WI38 (cell line): ENCODE measurements at regions not wholly inside any gene's neighbourhood (a gene's known extent, or its start where the extent isn't known, plus 50 kb on each side); places are given as distances from the start of the nearest gene placed in this dataset.

Experiments
- H3K4me3 ChIP-seq: 2 replicates; pipeline ENCODE4 v1.5.1; 2011; ENCODE audit warnings: low read depth, mild to moderate bottlenecking, control low read depth, low read length
- CTCF ChIP-seq: IDR thresholded peaks from 2 replicates; pipeline ENCODE4 v1.5.1; 2012; ENCODE audit warnings: low read depth, mild to moderate bottlenecking, control low read depth, low read length

DNA sequence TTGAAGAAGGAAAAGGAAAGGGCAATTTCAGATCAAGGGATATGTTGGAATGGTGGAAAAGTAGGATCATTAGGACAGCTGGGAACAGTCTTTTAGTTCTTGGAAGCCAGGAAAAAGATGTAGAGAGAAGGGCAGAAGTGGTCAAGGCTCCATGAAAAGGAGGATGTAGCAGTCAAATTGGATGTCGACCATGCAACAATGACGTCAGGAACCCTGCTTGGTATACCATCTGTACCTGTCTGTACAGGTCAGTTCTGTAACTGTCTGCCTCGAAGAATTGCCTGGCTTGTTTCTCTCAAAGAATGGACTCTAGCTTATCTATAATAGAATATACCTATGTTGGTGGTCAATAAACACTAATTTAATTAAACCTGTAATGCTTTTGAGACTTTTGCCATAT lies 157.8 kb upstream of the SGO1 start:
- no peak overlapping the region for H3K4me3 ChIP-seq
- no peak for TF ChIP-seq CTCF

- H3K4me3 ChIP-seq: no peak overlapping the region
- TF ChIP-seq CTCF: peak; percentile 44; the same call in 1 of the 2 replicates
Measured at GRCh38 chr3:20340324-20340928, 154.4 kb upstream of the SGO1 start.

- no peak overlapping the region for H3K4me3 ChIP-seq
- TF ChIP-seq CTCF: no peak
Measured at GRCh38 chr3:20336572-20336971, 150.6 kb upstream of the SGO1 start.

DNA sequence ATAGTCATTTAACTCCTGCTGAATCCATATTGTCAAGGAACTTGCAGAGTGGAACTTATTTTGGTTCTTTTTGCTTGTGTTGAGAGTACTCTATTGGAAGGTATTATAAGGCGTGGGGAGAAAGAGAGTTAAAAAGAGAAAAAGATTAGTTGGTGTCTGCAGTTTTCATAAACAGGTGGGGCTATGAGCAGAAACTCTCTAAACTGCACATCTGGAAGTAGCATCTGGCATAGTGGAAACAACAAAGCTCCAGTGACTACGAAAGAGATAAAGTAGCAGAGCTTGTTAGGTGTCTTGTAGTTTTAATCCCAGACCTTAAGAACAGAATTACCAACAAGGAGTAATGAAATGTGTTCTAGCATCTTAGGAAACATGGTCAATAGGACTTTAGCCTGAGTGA lies 148.8 kb upstream of the SGO1 start:
- no peak overlapping the region for H3K4me3 ChIP-seq
- TF ChIP-seq CTCF: no peak

DNA sequence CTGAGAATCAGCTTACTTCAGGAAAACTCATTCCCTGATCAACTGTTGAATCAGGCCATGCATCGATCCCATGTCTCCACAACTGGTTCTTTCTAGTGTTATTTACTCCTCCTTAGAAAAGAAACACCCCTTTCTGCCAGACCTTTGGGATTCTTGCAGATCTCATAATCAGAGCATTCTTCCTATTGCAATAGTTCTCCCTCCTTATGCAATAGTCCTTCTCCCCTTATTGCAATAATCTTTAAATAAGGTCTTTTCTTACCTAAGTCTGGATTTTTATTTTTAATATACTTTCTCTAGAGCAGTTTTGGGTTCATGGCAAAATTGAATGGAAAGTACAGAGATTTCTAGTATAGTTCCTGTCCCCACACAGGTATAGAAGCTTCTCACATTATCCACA lies 141.9 kb upstream of the SGO1 start:
- no peak overlapping the region for H3K4me3 ChIP-seq
- no peak for TF ChIP-seq CTCF

DNA sequence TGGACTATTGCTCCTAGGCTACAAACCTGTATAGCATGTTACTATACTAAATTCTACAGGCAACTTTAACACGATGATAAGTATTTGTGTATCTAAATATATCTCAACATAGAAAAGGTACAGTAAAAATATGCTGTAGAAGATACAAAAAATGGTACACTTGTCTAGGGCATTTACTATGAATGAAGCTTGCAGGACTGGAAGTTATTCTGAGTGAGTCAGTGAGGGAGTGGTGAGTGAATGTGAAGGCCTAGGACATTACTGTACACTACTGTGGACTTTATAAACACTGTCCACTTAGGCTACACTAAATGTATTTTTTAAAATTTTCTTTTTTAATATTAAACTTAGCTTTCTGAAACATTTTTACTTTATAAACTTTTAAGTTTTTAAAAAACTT lies 140.5 kb upstream of the SGO1 start:
- H3K4me3 ChIP-seq: no peak overlapping the region
- no peak for TF ChIP-seq CTCF

DNA sequence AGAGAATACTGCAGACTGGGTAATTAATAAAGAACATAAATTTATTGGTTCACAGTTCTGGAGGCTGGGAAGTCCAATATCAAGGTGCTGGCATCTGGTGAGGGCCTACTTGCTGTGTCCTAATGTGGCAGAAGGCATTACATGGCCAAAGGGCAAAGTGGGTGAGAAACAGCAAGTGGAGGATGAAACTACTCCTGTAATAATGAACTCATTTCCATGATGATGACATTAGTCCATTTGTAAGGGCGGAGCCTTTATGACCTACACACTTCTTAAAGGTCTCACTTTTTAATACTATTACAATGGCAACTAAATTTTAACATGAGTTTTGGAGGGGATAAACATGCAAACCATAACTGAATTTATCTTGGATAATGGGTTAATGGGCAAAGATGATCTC lies 139.6 kb upstream of the SGO1 start:
- no peak overlapping the region for H3K4me3 ChIP-seq
- no peak for TF ChIP-seq CTCF
